WTC11 (cell line): ENCODE measurements at regions not wholly inside any gene's neighbourhood (a gene's known extent, or its start where the extent isn't known, plus 50 kb on each side); places are given as distances from the start of the nearest gene placed in this dataset.

Experiments
- ATAC-seq: fragments of 200-7000 bp; cut with Tn5 transposase; 2 replicates; pipeline ENCODE4 v1.10.0; 2021; ENCODE audit warnings: mild to moderate bottlenecking, moderate library complexity
- CTCF ChIA-PET: fragments of 300-600 bp; sonication (Branson Sonifier 250); formaldehyde crosslinking; loops from one replicate; lab custom pipeline; 2021; ENCODE audit warnings: antibody characterized with exemption; lab: Charles Lee
- POLR2A ChIA-PET: fragments of 350-600 bp; sonication (Branson Sonifier 250); formaldehyde crosslinking; loops from one replicate; lab custom pipeline; 2021; ENCODE audit warnings: antibody characterized with exemption; lab: Charles Lee
- DNase-seq: peaks from one replicate; pipeline ENCODE4 v3.0.0; 2021; ENCODE audit warnings: low spot score
- H3K27ac Mint-ChIP-seq: 2 replicates; pipeline ENCODE4 v1.8.0; 2021; ENCODE audit warnings: mixed read lengths
- H3K27me3 Mint-ChIP-seq: 2 replicates; pipeline ENCODE4 v1.8.0; 2021; ENCODE audit warnings: low read depth, mild to moderate bottlenecking, moderate library complexity, mixed read lengths
- H3K36me3 Mint-ChIP-seq: 2 replicates; pipeline ENCODE4 v1.8.0; 2021; ENCODE audit warnings: mixed read lengths
- H3K4me1 Mint-ChIP-seq: 2 replicates; pipeline ENCODE4 v1.8.0; 2022; ENCODE audit warnings: mixed read lengths
- H3K4me3 Mint-ChIP-seq: 2 replicates; pipeline ENCODE4 v1.8.0; 2021; ENCODE audit warnings: mild to moderate bottlenecking, moderate library complexity, mixed read lengths
- H3K9me3 Mint-ChIP-seq: 2 replicates; pipeline ENCODE4 v1.8.0; 2021; ENCODE audit warnings: mixed read lengths
- E2F4 ChIP-seq: sonication (generic); formaldehyde crosslinking; IDR thresholded peaks from 2 replicates; pipeline ENCODE4 v1.8.1; 2022; ENCODE audit warnings: low read depth, mild to moderate bottlenecking, moderate library complexity, missing genetic modification reagents, borderline replicate concordance
- ERG ChIP-seq: fragments of 250-450 bp; sonication (Bioruptor Pico); IDR thresholded peaks from 2 replicates; pipeline ENCODE4 v1.8.0; 2021; ENCODE audit warnings: mild to moderate bottlenecking
- FOXP1 ChIP-seq: sonication (generic); formaldehyde crosslinking; IDR thresholded peaks from 2 replicates; pipeline ENCODE4 v1.8.0; 2022; ENCODE audit warnings: missing genetic modification reagents, mild to moderate bottlenecking, moderate library complexity, borderline replicate concordance
- FOXP4 ChIP-seq: sonication (generic); formaldehyde crosslinking; IDR thresholded peaks from 2 replicates; pipeline ENCODE4 v1.8.0; 2022; ENCODE audit warnings: mild to moderate bottlenecking, missing genetic modification reagents
- HMGA2 ChIP-seq: fragments of 250-450 bp; sonication (Bioruptor Pico); IDR thresholded peaks from 2 replicates; pipeline ENCODE4 v1.4.0; 2021; ENCODE audit warnings: mild to moderate bottlenecking, moderate library complexity
- MXD4 ChIP-seq: fragments of 250-450 bp; sonication (Bioruptor Pico); IDR thresholded peaks from 2 replicates; pipeline ENCODE4 v1.8.0; 2021; ENCODE audit warnings: mild to moderate bottlenecking, moderate library complexity, borderline replicate concordance
- MYBL2 ChIP-seq: sonication (generic); formaldehyde crosslinking; IDR thresholded peaks from 2 replicates; pipeline ENCODE4 v1.8.1; 2023; ENCODE audit warnings: mild to moderate bottlenecking, moderate library complexity, missing genetic modification reagents
- NR3C1 ChIP-seq: sonication (generic); formaldehyde crosslinking; conservative IDR thresholded peaks from 2 replicates; pipeline ENCODE4 v1.8.1; 2023; ENCODE audit warnings: low read depth, mild to moderate bottlenecking, missing genetic modification reagents
- PRDM15 ChIP-seq: sonication (generic); formaldehyde crosslinking; IDR thresholded peaks from 2 replicates; pipeline ENCODE4 v1.8.0; 2022; ENCODE audit warnings: missing genetic modification reagents
- RELA ChIP-seq: sonication (generic); formaldehyde crosslinking; IDR thresholded peaks from 2 replicates; pipeline ENCODE4 v1.8.1; 2022; ENCODE audit warnings: missing genetic modification reagents, mild to moderate bottlenecking, borderline replicate concordance
- RORB ChIP-seq: fragments of 250-450 bp; sonication (Bioruptor Pico); IDR thresholded peaks from 2 replicates; pipeline ENCODE4 v1.9.0; 2021; ENCODE audit warnings: mild to moderate bottlenecking
- STAT6 ChIP-seq: sonication (generic); formaldehyde crosslinking; conservative IDR thresholded peaks from 2 replicates; pipeline ENCODE4 v1.8.1; 2023; ENCODE audit warnings: mild to moderate bottlenecking, low read depth, missing genetic modification reagents, moderate library complexity
- ZNF263 ChIP-seq: sonication (generic); formaldehyde crosslinking; IDR thresholded peaks from 2 replicates; pipeline ENCODE4 v1.8.1; 2022; ENCODE audit warnings: low read depth, mild to moderate bottlenecking, moderate library complexity, missing genetic modification reagents
- ZNF281 ChIP-seq: sonication (generic); formaldehyde crosslinking; IDR thresholded peaks from 2 replicates; pipeline ENCODE4 v1.8.0; 2023; ENCODE audit warnings: mild to moderate bottlenecking, missing genetic modification reagents
- ZNF423 ChIP-seq: fragments of 250-450 bp; sonication (Bioruptor Pico); IDR thresholded peaks from 2 replicates; pipeline ENCODE4 v2.1.2; 2022; ENCODE audit warnings: mild to moderate bottlenecking, moderate library complexity
- ZNF671 ChIP-seq: fragments of 250-450 bp; sonication (Bioruptor Pico); IDR thresholded peaks from 2 replicates; pipeline ENCODE4 v1.8.0; 2021; ENCODE audit warnings: mild to moderate bottlenecking

- Mint-ChIP-seq H3K9me3 (no peaks in the 10 kb centered on the region), H3K4me3 (no peak overlapping the region), H3K4me1 (peaks cover 10% of the 10 kb centered on the region), H3K27me3 (no peaks in the 10 kb centered on the region), H3K36me3 (no peaks in the 10 kb centered on the region), H3K27ac (no peak overlapping the region)
- DNase-seq (no peak), ATAC-seq (no peak)
- TF ChIP-seq E2F4: no peak
- ChIA-PET CTCF (no interaction called here), POLR2A (no interaction called here)
Measured at GRCh38 chr18:40099641-40100040, 1855.4 kb upstream of the PIK3C3 start.

GRCh38 chr18:40096675-40097074 lies 1858.4 kb upstream of the PIK3C3 start:
- Mint-ChIP-seq H3K4me3 (no peak overlapping the region), H3K36me3 (no peaks in the 10 kb centered on the region), H3K4me1 (peaks cover 25% of the 10 kb centered on the region), H3K9me3 (no peaks in the 10 kb centered on the region), H3K27ac (no peak overlapping the region), H3K27me3 (no peaks in the 10 kb centered on the region)
- DNase-seq (no peak), ATAC-seq (no peak)
- ChIA-PET POLR2A (no interaction called here), CTCF (no interaction called here)
- TF ChIP-seq NR3C1: no peak
- TF ChIP-seq ZNF671 (CRISPR knock-in tag): no peak
- no peak for TF ChIP-seq PRDM15
- no peak for TF ChIP-seq HMGA2 (CRISPR knock-in tag)
- TF ChIP-seq STAT6: no peak
- TF ChIP-seq ZNF281 (CRISPR knock-in tag): no peak
- TF ChIP-seq ERG (CRISPR knock-in tag): no peak
- no peak for TF ChIP-seq MXD4 (CRISPR knock-in tag)
- TF ChIP-seq RELA (CRISPR knock-in tag): no peak

- no peaks in the 10 kb centered on the region for H3K27me3 Mint-ChIP-seq
- DNase-seq (no peak), ATAC-seq (no peak)
- peaks cover 25% of the 10 kb centered on the region for H3K4me1 Mint-ChIP-seq
- POLR2A ChIA-PET: no interaction called here
- H3K36me3 Mint-ChIP-seq: no peaks in the 10 kb centered on the region
- no peak overlapping the region for H3K4me3 Mint-ChIP-seq
- no peaks in the 10 kb centered on the region for H3K9me3 Mint-ChIP-seq
- no peak overlapping the region for H3K27ac Mint-ChIP-seq
- CTCF ChIA-PET: interaction anchor here (0.6 kb wide), 1 partner anchor 712 kb away, joined by 3 read pairs; no protein-coding TSS in a partner anchor
- no peak for TF ChIP-seq ZNF263 (CRISPR knock-in tag)
- TF ChIP-seq MYBL2 (CRISPR knock-in tag): no peak
- TF ChIP-seq FOXP4 (CRISPR knock-in tag): no peak
- no peak for TF ChIP-seq STAT6
- TF ChIP-seq ZNF423 (CRISPR knock-in tag): no peak
- no peak for TF ChIP-seq FOXP1 (CRISPR knock-in tag)
- TF ChIP-seq RORB (CRISPR knock-in tag): no peak
Measured at GRCh38 chr18:40094441-40094840, 1860.6 kb upstream of the PIK3C3 start.
